ENCODE measurements at regions not wholly inside any gene's neighbourhood (a gene's known extent, or its start where the extent isn't known, plus 50 kb on each side); places are given as distances from the start of the nearest gene placed in this dataset.
A peak's percentile ranks its signal among the peaks of the same experiment; 100 is the strongest.
"Not testable (repeated sequence)": the region's sequence is repeated elsewhere in the genome, so short reads cannot be mapped to it uniquely, and the experiment has no call there.

GRCh38 chr6:150456466-150456865, 87.7 kb downstream of the IYD start:
- DNase-seq: no peak

- DNase-seq: no peak
Observed at GRCh38 chr6:150456902-150457643, 88.3 kb downstream of the IYD start.

DNA sequence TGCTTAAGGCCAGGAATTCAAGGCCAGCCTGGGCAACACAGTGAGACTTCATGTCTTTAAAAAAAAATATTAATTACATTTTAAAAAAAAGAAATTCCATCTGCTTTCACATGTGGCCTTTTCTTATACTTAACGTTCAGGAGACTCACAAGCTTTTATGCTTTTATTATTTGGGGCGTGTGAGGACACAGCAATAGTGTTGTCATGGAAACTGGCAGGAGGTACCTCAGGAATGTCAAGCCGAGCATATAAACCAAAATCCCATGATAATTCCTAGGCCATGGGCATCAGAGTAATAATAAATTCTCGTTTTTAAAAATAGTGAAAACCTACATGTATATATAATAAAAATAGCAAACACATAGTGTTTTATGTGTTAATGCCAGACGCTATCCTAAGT, 89.8 kb downstream of the IYD start:
- no peak for DNase-seq

- no peak for DNase-seq
Observed at GRCh38 chr6:150463852-150464251, 95.0 kb downstream of the IYD start.

- no peak for DNase-seq
Observed at GRCh38 chr6:150464966-150465365, 96.2 kb downstream of the IYD start.

DNA sequence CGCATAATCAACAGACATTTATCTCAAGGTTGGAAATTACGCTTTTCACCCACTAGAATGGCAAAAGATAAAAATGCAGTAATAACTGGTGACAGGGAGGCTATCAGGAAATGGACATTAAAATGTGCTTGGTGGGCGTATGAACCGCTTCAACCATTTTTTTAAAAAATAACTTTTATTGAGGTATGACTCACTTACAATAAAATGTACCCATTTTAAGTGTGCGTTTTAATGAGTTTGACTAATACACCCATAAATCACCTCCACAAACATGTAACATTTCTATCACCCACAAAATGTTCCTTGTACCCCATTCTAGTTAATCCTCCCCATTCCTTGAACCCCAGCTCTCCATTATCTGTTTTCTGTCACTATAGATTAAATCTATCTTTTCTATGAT, 96.8 kb downstream of the IYD start:
- DNase-seq: no peak

DNA sequence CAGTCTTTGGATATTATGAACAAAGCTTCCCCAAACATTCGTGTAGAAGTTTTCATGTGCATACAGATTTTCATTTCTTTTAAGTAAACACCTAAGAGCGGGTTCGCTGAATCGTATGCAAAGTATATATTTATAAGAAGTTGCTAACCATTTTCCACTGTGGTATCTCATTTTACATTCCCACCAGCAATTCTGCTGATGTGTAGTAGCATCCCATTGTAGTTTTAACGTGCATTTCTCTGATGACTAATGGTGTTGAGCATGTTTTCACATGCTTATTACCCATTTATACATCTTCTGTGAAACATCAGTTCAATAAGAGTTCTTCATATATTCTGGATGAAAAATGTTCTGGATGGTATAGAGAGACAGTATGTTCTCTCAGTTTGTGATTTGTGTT, 97.4 kb downstream of the IYD start:
- DNase-seq: no peak

- DNase-seq: no peak
Observed at GRCh38 chr6:150470131-150470530, 101.3 kb downstream of the IYD start.

DNA sequence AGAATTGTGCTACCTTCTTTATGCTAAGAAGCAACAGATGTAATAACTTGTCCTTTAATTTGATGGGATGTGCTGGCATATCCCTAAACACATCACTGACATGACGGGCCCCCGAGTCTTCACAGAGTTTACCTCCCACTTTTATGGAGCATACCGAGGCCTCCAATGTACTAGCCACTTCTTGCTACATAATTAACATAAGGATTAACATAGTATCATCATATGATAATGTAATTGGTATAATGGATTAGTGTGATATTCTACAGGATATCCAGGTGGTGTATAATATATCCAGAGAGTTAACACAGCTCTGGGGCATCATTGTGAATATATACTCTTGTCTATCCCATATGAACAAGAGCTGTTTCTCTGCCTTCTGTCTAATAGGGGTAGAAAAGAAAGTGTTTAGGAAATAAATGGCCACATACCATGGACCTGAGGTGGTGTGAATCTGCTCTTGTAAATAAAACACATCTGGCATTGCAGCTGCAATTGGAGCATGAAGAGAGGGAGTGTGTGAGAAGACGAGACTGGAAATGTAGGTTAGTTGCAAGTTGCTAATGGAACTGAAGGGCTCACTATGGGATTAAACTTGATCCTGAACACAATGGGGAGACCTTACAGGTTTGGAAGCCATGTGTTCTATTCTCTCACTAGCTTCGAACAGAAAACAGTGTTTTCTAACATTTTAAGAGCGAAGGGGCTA, 102.3 kb downstream of the IYD start:
- no peak for DNase-seq

- DNase-seq: no peak
Observed at GRCh38 chr6:150478656-150479545, 110.1 kb downstream of the IYD start.

DNA sequence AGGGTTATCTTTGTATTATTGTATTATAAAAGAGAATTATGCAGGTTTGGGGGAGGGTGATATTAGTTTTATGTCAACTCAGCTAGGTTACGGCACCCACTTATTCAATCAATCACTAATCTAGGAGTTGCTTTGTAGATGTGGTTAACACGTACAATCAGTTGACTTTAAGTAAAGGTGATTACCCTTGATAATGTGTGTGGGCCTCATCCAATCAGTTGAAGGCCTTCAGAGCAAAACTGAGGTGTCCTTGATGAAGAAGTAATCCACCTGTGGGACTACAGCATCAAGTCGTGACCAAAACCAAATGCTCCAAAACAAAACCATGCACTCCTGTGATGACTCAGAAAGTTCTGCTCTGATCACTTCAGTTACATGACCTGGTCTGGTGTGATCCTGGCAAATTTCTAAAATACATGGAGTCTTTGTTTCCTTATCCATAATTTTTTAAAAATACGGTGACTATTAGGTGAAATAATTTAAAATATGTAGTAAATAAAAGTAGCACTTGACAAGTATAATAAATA, 114.1 kb downstream of the IYD start:
- no peak for DNase-seq

DNA sequence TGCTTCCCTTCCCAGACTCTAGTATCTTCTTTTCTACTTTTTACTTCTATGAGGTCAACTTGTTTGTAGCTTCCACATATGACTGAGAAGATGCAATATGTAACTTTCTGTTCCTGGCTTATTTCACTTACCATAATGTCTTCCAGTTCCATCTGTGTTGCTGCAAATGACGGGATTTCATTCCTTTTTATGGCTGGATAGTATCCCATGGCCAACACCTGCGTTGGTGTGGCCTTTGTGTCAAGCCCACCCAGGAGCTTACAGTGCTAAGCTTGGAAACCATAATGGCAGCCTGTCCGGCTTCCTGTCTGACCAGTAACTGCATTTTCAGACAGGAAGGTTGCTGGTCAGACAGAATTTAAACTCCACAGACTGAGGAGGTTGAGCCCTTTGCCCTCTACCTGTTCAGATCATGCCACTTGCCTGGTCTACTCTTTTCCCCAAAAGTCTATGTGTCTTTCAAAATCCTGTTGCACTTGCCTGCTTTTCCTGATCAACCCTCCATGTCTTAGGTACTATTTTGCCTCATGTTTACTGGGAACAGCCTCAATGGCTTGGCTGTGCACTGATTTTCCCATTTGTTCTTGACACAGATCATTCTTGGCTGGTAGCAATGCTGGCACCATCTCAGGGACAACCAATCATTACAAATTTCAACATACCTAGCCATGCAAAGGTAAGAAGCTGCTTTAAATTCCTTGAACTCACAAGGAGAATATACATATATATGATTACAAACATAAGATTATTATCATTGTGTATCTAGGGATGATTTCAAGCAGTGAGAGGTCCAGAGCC, 114.3 kb upstream of the PLEKHG1 start:
- no peak for DNase-seq

- no peak for DNase-seq
Observed at GRCh38 chr6:150486048-150486447, 113.6 kb upstream of the PLEKHG1 start.

DNA sequence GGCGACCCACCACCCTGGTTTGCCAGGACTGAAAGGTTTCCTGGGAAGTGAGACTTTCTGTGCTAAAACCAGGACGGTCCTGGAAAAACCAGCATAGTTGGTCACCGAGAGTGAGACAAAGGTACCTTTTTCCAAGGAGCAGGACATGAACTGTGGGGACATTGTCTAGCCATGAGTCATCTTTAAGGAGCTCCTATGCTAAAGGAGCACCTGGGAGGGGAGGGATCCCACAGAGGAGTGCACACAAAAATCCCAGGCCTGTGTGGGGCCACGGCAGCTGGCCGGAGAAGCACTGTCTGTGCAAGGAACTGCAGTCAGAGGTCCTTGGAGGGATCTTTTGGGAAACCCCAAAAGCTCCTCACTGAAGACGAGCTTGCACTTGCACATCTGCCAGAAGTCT, 109.1 kb upstream of the PLEKHG1 start:
- no peak for DNase-seq

GRCh38 chr6:150491131-150491810, 108.4 kb upstream of the PLEKHG1 start:
- DNase-seq: peak; percentile 5

- DNase-seq: no peak
Observed at GRCh38 chr6:150491811-150492172, 107.9 kb upstream of the PLEKHG1 start.

GRCh38 chr6:150492507-150492906, 107.2 kb upstream of the PLEKHG1 start:
- peak; percentile 21 for DNase-seq

GRCh38 chr6:150492941-150493340, 106.7 kb upstream of the PLEKHG1 start:
- no peak for DNase-seq

GRCh38 chr6:150493552-150493951, 106.1 kb upstream of the PLEKHG1 start:
- not testable (repeated sequence) for DNase-seq

GRCh38 chr6:150494241-150494640, 105.4 kb upstream of the PLEKHG1 start:
- DNase-seq: no peak

GRCh38 chr6:150495126-150495525, 104.6 kb upstream of the PLEKHG1 start:
- no peak for DNase-seq

- no peak for DNase-seq
Observed at GRCh38 chr6:150496629-150497028, 103.1 kb upstream of the PLEKHG1 start.

All from hematopoietic multipotent progenitor cell treated with erythropoietin and hydrocortisone succinate and interleukin-3 and kit ligand, for 6 days (in vitro differentiated cells).